Stimulated activated naive B cell treated with anti-CD40 and anti-IgM and Interleukin-4, amounts not matched to agents 10 μg/mL and 1 μg/mL and 100 μg/mL, for 72 hours (primary cell): ENCODE measurements at regions not wholly inside any gene's neighbourhood (a gene's known extent, or its start where the extent isn't known, plus 50 kb on each side); places are given as distances from the start of the nearest gene placed in this dataset.

Experiments used
- ATAC-seq, 2 donors: fragments of 150-1000 bp; cut with Tn5 transposase; replicated peaks; 2 replicates each; pipeline ENCODE4 v1.10.0; 2021; ENCODE audit warnings: moderate library complexity in 1 of 2
- DNase-seq: peaks from one replicate; pipeline ENCODE4 v3.0.0; 2021
- H3K27ac Mint-ChIP-seq: one replicate; pipeline ENCODE4 v1.8.0; 2022; ENCODE audit warnings: mild to moderate bottlenecking, mixed read lengths
- H3K27me3 Mint-ChIP-seq, 2 donors: one replicate each; pipeline ENCODE4 v1.8.0; 2022; ENCODE audit warnings: mixed read lengths in 2 of 2
- H3K36me3 Mint-ChIP-seq, 2 donors: one replicate each; pipeline ENCODE4 v1.8.0; 2022; ENCODE audit warnings: mixed read lengths in 2 of 2, mild to moderate bottlenecking in 1 of 2
- H3K4me1 Mint-ChIP-seq, 2 donors: one replicate each; pipeline ENCODE4 v1.8.0; 2022; ENCODE audit warnings: mixed read lengths in 2 of 2, mild to moderate bottlenecking in 1 of 2
- H3K4me3 Mint-ChIP-seq, 2 donors: one replicate each; pipeline ENCODE4 v1.8.0; 2022; ENCODE audit warnings: mild to moderate bottlenecking in 2 of 2, mixed read lengths in 2 of 2, moderate library complexity in 1 of 2
- H3K9me3 Mint-ChIP-seq, 2 donors: one replicate each; pipeline ENCODE4 v1.8.0; 2022; ENCODE audit warnings: mixed read lengths in 2 of 2, mild to moderate bottlenecking in 1 of 2

DNA sequence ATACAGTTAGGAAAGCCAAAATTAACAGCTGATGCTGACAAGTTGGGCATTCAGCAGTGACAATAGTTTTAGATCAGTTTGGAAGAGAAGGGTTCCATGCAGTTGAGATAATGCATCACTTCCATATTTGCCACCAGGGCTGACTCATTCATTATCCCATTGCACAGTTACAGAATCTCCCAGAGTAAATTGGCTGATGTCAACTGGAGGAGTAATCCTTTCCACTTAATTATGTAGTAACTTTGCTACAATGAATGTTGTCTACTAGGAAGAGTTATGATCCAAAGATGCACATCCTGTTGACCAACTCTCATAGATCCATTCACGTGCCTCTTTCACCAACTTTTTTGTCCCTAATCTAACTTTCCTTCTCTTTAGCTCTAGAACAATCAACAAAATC is 123.3 kb upstream of the LUZP2 start:
- no peak for DNase-seq
- Mint-ChIP-seq H3K4me3 (no peak overlapping the region), H3K27ac (no peak overlapping the region), H3K4me1 (no peaks in the 10 kb centered on the region), H3K36me3 (no peaks in the 10 kb centered on the region), H3K27me3 (no peaks in the 10 kb centered on the region), H3K9me3 (peaks cover 0 to 2% of the 10 kb centered on the region in 2 donors)
- ATAC-seq: no peak

DNA sequence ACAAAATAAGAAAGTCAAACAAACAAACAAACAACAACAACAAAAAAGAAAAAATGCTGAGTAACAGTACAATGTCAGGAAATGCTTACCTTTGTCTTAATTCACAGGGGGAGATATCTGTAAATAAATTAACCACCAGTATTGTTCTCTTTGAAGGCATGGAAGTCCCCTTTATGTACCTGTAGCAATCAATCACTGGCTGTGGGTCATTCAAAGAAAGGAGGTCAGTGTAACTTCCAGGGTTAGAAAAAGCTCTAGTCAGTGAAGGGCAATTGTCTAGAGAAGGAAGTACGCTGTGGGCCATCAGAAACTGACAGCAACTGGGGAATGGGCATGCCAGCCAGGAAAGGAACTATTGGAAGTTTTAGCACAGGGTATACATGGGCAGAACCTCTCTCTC is 121.5 kb upstream of the LUZP2 start:
- no peaks in the 10 kb centered on the region for H3K27me3 Mint-ChIP-seq
- no peak overlapping the region for H3K4me3 Mint-ChIP-seq
- DNase-seq: no peak

DNA sequence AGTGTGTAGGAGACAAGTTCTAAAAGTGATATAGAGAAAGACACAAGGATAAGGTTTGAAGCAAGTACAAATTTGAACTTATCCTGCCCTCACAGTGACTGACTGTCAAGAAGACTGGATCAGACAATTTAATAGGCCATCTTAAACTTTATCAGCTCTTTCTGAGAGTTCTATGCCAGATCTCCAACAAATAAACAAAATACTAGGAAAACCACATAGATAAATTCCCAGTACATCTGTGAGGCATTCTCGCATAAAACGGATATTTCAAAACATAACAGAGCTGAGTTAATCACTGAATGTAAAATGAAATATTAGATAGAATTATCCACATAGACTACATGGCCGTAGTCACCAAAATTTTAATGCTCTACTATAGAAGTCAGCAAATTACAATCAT is 120.9 kb upstream of the LUZP2 start:
- Mint-ChIP-seq H3K9me3 (peaks cover 0 to 2% of the 10 kb centered on the region in 2 donors), H3K27ac (no peak overlapping the region), H3K36me3 (no peaks in the 10 kb centered on the region), H3K4me3 (no peak overlapping the region), H3K4me1 (no peaks in the 10 kb centered on the region), H3K27me3 (no peaks in the 10 kb centered on the region)
- DNase-seq (no peak), ATAC-seq (no peak)

More for the DNA sequence above, 121.5 kb upstream of the LUZP2 start:
- ATAC-seq: no peak
- H3K4me1 Mint-ChIP-seq: no peaks in the 10 kb centered on the region
- no peaks in the 10 kb centered on the region for H3K36me3 Mint-ChIP-seq
- peaks cover 0 to 2% of the 10 kb centered on the region in 2 donors for H3K9me3 Mint-ChIP-seq
- no peak overlapping the region for H3K27ac Mint-ChIP-seq

DNA sequence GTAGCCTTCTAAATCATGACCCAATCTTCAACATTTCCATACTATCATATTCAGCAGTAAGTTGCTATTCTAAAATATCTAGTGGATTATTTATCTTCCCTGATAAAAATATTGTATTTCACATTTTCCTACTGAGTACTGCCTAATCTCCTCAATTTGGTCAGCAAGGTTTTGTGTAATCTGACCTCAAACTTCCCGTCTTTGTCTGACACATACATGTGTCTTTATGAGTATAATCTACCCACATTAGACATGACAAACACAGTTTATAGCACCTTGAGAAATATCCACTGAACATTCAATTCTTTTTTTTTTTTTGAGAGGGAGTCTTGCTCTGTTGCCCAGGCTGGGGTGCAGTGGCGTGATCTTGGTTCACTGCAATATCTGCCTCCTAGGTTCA is 113.7 kb upstream of the LUZP2 start:
- DNase-seq: no peak
- H3K4me1 Mint-ChIP-seq: no peaks in the 10 kb centered on the region
- no peaks in the 10 kb centered on the region for H3K27me3 Mint-ChIP-seq
- H3K27ac Mint-ChIP-seq: no peak overlapping the region
- H3K36me3 Mint-ChIP-seq: no peaks in the 10 kb centered on the region
- H3K9me3 Mint-ChIP-seq: no peaks in the 10 kb centered on the region
- no peak for ATAC-seq
- H3K4me3 Mint-ChIP-seq: no peak overlapping the region

DNA sequence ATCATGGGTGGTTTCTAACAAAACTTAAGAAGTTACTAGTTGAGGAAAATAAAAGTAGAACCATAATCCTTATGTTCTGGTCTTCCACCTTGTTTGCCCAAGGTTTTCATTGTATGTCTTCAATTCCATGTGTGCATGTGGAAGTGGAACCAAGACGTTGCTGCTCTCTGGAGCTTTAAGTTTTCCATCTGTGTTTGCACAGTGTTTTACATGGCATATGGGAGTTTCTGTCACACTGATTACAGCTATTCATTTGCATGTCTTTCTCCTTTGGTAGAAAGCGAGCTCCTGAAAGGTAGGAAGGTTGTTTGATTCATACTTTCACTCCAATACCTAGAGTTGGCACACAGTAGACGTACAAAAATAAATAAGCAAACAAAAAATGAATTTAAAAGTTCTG is 112.6 kb upstream of the LUZP2 start:
- Mint-ChIP-seq H3K27me3 (no peaks in the 10 kb centered on the region), H3K36me3 (no peaks in the 10 kb centered on the region), H3K9me3 (no peaks in the 10 kb centered on the region), H3K4me1 (no peaks in the 10 kb centered on the region), H3K27ac (no peak overlapping the region), H3K4me3 (no peak overlapping the region)
- DNase-seq (no peak), ATAC-seq (no peak)

DNA sequence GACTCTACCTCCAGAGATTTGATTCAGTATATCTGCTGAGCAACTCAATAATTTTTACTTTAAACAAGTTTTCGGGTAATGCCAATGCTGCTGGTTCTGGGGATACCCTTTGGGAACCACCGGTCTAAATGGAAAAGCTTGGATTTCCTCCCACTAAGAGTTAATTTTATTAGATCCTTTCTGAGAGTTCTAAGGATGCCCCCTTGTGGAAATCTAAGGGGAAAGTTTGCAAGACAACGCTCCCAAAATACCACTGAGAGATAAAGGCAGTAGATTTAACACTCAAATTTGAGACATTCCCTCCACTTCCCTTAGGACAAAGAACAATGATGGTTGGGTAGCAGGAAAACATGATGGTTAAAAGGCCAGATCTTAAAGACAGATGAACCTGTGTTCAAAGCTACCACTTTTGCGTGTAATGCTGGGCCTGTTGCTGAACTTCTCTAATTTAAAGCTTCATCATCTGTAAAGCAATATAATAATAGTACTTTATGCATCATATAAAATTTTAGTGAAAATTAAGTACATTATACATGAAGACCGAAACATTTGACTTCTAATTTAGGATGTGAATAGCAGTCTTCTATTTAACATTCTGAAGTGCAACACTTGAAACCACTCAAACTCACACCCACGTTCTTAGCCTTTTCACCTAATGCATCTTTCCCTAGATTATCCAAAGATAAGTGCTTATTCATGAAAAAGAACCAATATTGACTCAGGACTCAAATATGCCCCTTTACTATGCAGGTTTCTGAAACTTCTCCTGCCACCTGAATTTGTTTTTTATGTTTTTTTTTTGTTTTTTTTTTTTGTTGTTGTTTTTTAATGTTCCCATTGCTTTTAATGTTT is 110.1 kb upstream of the LUZP2 start:
- Mint-ChIP-seq H3K27ac (no peak overlapping the region), H3K27me3 (no peaks in the 10 kb centered on the region), H3K4me3 (no peak overlapping the region), H3K9me3 (no peaks in the 10 kb centered on the region), H3K4me1 (no peaks in the 10 kb centered on the region), H3K36me3 (no peaks in the 10 kb centered on the region)
- no peak for DNase-seq
- ATAC-seq: no peak

DNA sequence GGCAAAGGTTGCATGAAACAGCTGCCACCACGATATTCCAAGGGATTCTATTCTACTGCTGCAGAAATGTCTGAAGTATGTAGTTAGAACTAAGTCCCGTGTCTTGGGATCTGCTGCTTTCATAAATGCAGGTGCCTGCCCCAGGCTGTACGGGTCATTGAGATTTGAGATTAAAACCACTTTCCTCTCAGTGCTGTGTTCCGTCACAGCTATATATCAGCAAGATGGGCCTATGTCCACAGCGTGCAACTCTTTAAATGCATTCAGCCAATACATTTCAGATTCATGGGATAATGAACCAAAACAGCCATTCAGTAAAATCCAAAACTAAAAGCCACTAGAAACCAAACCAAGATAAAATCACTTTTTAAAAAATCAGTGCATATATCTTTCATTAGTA is 107.3 kb upstream of the LUZP2 start:
- Mint-ChIP-seq H3K27me3 (no peaks in the 10 kb centered on the region), H3K36me3 (no peaks in the 10 kb centered on the region), H3K4me1 (no peaks in the 10 kb centered on the region), H3K4me3 (no peak overlapping the region), H3K9me3 (no peaks in the 10 kb centered on the region), H3K27ac (no peak overlapping the region)
- DNase-seq: no peak
- ATAC-seq: no peak

DNA sequence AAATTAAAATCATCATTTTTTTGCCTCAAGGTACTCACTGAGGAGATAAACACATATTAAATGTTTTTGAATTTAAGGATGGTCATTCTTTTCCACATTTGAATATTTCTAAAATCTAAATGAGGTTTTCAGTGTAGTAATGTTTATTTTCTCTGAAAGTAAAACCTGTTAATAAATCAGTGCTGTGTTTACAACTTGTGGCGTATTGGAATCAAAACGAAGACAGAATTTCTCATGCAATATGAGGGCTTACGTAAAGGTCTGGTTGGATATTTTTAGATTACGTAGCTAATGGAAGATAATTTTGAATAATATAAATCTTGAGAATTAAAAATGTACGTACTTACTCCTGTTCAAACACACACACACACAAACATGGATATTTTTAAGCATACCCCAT is 106.8 kb upstream of the LUZP2 start:
- Mint-ChIP-seq H3K27ac (no peak overlapping the region), H3K9me3 (no peaks in the 10 kb centered on the region), H3K27me3 (no peaks in the 10 kb centered on the region), H3K4me1 (no peaks in the 10 kb centered on the region), H3K36me3 (no peaks in the 10 kb centered on the region), H3K4me3 (no peak overlapping the region)
- DNase-seq (no peak), ATAC-seq (no peak)

DNA sequence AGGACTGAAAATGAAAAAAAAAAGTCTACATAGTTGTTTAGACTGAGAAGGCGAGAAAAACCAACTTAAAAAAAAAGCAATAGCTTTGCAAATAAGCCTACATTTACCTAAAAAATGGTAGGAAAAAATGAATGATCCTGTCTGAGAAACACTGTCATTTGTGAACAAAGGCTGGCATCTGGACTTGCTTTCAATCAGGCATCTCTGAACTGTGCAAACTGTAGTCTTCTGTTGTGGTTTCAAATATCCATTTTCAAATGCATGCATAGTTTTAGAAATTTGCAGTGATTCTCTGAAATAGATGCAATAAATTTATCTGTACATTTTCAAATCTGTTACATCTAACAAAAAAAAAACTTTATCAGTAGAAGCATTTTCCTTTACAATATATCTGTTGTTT is 106.1 kb upstream of the LUZP2 start:
- Mint-ChIP-seq H3K4me3 (no peak overlapping the region), H3K36me3 (no peaks in the 10 kb centered on the region), H3K4me1 (no peaks in the 10 kb centered on the region), H3K27me3 (no peaks in the 10 kb centered on the region), H3K9me3 (no peaks in the 10 kb centered on the region), H3K27ac (no peak overlapping the region)
- DNase-seq (no peak), ATAC-seq (no peak)

DNA sequence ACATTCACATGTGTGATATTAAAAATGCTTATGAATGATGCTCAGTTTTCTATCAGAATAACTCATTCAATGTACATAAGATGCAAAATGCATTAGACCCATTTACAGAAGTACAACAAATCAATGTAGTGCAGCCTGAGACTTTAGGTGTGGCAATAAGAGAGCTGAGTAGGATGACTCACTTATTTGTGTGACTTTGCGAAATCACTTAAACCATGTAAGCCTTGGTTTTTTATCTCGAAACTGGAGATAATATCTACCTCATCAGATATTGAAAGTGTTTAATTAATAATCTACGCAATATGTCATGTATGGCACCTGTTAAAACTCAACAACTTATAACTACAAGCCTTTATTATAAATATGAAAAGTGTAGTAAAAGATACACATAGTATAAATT is 105.7 kb upstream of the LUZP2 start:
- Mint-ChIP-seq H3K36me3 (no peaks in the 10 kb centered on the region), H3K27ac (no peak overlapping the region), H3K9me3 (no peaks in the 10 kb centered on the region), H3K4me3 (no peak overlapping the region), H3K4me1 (no peaks in the 10 kb centered on the region), H3K27me3 (no peaks in the 10 kb centered on the region)
- ATAC-seq (no peak), DNase-seq (no peak)

DNA sequence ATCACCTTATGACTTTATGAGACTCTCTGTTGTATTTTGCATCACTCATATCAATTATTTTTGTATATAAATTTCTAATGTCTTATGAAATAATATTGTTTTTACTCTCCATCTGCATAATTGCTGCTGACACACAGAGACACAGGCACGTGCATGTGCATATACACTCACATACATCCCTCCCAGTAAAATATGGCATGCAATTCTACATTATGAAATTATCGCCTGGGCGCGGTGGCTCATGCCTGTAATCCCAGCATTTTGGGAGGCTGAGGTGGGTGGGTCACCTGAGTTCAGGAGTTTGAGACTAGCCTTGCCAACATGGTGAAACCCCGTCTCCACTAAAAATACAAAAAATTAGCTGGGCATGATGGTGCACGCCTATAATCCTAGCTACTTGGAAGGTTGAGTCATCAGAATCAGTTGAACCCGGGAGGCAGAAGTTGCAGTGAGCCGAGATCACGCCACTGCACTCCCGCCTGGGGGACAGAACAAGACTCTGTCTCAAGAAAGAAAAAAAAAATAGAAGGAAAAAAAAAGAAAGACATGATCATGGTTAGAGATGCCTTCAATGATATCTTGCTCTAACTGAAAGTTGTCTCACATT is 96.7 kb upstream of the LUZP2 start:
- Mint-ChIP-seq H3K4me1 (no peaks in the 10 kb centered on the region), H3K27ac (no peak overlapping the region), H3K36me3 (no peaks in the 10 kb centered on the region), H3K27me3 (no peaks in the 10 kb centered on the region), H3K9me3 (no peaks in the 10 kb centered on the region), H3K4me3 (no peak overlapping the region)
- ATAC-seq (no peak), DNase-seq (no peak)

DNA sequence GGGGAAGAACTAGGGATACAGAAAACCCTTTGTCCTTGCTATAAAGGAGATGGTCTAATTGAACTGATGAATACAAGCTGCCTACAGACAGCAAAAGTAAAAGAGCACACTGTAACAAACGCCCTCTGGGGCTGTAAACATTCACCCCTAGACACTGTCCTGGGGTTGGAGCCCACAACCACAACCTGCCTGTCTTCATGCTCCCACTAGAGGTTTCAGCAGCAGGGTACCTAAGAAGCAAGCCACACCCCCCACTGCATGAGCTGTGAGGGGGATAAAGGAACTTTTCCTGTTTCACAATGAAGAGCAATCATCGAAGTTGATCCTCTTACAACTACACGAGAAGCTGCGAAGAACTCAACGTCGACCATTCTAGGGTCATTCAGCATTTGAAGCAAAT is 90.5 kb upstream of the LUZP2 start:
- Mint-ChIP-seq H3K9me3 (peaks cover 0 to 1% of the 10 kb centered on the region in 2 donors), H3K27ac (no peak overlapping the region), H3K36me3 (no peaks in the 10 kb centered on the region), H3K4me3 (no peak overlapping the region), H3K27me3 (no peaks in the 10 kb centered on the region), H3K4me1 (no peaks in the 10 kb centered on the region)
- ATAC-seq: no peak
- DNase-seq: no peak

DNA sequence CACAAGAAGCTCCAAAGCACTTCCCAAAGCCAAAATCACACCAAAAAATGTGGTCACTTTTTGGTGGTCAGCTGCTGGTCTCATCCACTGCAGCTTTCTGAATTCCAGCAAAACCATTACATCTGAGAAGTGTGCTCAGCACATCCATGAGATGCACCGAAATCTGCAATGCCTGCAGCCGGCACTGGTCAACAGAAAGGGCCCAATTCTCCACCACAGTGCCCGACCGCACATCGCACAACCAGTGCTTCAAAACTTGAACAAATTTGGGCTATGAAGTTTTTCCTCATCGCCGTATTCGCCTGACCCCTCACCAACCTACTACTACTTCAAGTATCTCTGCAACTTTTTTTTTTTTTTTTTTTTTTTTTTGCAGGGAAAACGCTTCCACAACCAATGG is 89.9 kb upstream of the LUZP2 start:
- no peaks in the 10 kb centered on the region for H3K4me1 Mint-ChIP-seq
- H3K27ac Mint-ChIP-seq: no peak overlapping the region
- H3K9me3 Mint-ChIP-seq: peaks cover 0 to 1% of the 10 kb centered on the region in 2 donors
- H3K27me3 Mint-ChIP-seq: no peaks in the 10 kb centered on the region
- no peak for DNase-seq
- no peak for ATAC-seq
- no peak overlapping the region for H3K4me3 Mint-ChIP-seq
- H3K36me3 Mint-ChIP-seq: no peaks in the 10 kb centered on the region

DNA sequence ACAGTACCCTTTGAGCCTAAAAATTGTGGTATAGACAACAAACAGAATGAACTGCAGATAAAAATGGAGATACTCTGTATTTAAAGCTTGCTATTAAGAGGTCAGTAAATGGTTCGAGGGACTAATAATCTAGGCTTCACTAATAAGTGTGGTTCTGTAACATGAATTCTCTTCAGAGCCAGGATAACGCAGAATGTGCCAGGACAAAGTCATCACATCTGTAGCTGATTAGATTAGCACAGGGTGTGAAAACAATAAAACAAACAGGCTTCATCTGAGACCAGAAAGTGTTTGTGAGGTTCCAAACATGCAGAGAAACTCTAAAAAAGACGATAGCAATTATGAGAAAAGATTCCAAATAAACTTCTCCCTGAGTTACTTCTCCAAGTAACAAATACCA is 89.1 kb upstream of the LUZP2 start:
- ATAC-seq (no peak), DNase-seq (no peak)
- Mint-ChIP-seq H3K4me3 (no peak overlapping the region), H3K36me3 (no peaks in the 10 kb centered on the region), H3K9me3 (peaks cover 0 to 1% of the 10 kb centered on the region in 2 donors), H3K27me3 (no peaks in the 10 kb centered on the region), H3K27ac (no peak overlapping the region), H3K4me1 (no peaks in the 10 kb centered on the region)

DNA sequence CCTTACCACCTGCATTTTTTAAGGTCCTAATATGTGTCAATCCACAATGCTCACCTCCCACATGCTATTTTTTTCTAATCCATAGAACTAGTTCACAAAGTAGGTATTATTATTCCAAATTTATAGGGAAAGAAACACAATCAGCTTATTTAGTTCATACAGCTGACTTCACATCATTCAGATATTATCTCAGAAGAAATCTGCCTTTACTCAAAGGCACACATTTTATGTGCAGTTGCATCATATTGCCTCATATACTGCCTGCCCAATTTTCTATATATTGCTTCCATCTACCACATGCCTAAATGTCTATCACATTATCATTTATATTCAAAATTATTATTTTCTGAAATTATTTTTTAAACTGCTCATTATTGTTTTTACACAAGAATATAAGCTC is 88.7 kb upstream of the LUZP2 start:
- no peak for ATAC-seq
- no peaks in the 10 kb centered on the region for H3K4me1 Mint-ChIP-seq
- DNase-seq: no peak
- no peak overlapping the region for H3K4me3 Mint-ChIP-seq
- H3K27me3 Mint-ChIP-seq: no peaks in the 10 kb centered on the region
- no peaks in the 10 kb centered on the region for H3K36me3 Mint-ChIP-seq
- H3K27ac Mint-ChIP-seq: no peak overlapping the region
- peaks cover 0 to 1% of the 10 kb centered on the region in 2 donors for H3K9me3 Mint-ChIP-seq
